ENCODE measurements at regions not wholly inside any gene's neighbourhood (a gene's known extent, or its start where the extent isn't known, plus 50 kb on each side); places are given as distances from the start of the nearest gene placed in this dataset.

- no peak for TF ChIP-seq CTCF (IDR thresholded peaks at IDR 0.05; ENCODE audit: insufficient read depth, low read length)
- TF ChIP-seq REST (IDR thresholded peaks at IDR 0.05; ENCODE audit: insufficient replicate concordance, low read depth), result no peak
- TF ChIP-seq POLR2AphosphoS5 (IDR thresholded peaks at IDR 0.05; ENCODE audit: low read depth), result no peak
- TF ChIP-seq GABPA (IDR thresholded peaks at IDR 0.05; ENCODE audit: low read depth), result no peak
- TF ChIP-seq SPI1 (IDR thresholded peaks at IDR 0.05; ENCODE audit: borderline replicate concordance, low read depth), result no peak
Measured at GRCh38 chr5:152701305-152701949, 296.3 kb upstream of the NMUR2 start.
